A673 (cell line): ENCODE measurements at regions not wholly inside any gene's neighbourhood (a gene's known extent, or its start where the extent isn't known, plus 50 kb on each side); places are given as distances from the start of the nearest gene placed in this dataset.
A peak's percentile ranks its signal among the peaks of the same experiment; 100 is the strongest.

Experiments used
- BruUV-seq: library from RNA; stranded (reverse); fragments of 400-500 nt; replicated peaks from 2 replicates; lab custom pipeline; 2021; lab: Mats Ljungman, UMichigan
- CTCF ChIA-PET: fragments of 300-600 bp; sonication (Branson Sonifier 250); formaldehyde crosslinking; loops from one replicate; lab custom pipeline; 2022; ENCODE audit warnings: antibody characterized with exemption; lab: Charles Lee
- POLR2A ChIA-PET: fragments of 300-600 bp; sonication (Branson Sonifier 250); formaldehyde crosslinking; loops from one replicate; lab custom pipeline; 2022; ENCODE audit warnings: antibody characterized with exemption; ENCODE audit not compliant: low non-redundant PET; lab: Charles Lee
- DNase-seq: peaks from one replicate; pipeline ENCODE4 v3.0.0-alpha.2; 2015; ENCODE audit warnings: low spot score
- H3K27ac ChIP-seq: fragments of 200-600 bp; sonication (generic); 2 replicates; pipeline ENCODE4 v1.5.1; 2016; ENCODE audit warnings: mixed run types, low read depth, mild to moderate bottlenecking, mixed read lengths, antibody characterized with exemption, low read length; ENCODE audit not compliant: poor library complexity, severe bottlenecking
- H3K27me3 ChIP-seq: fragments of 200-600 bp; sonication (generic); replicated peaks from 2 replicates; pipeline ENCODE4 v1.6.1; 2017; ENCODE audit warnings: mixed run types, low read depth, mild to moderate bottlenecking, mixed read lengths, antibody characterized with exemption, low read length; ENCODE audit not compliant: insufficient read depth, poor library complexity
- H3K36me3 ChIP-seq: fragments of 200-600 bp; sonication (generic); 2 replicates; pipeline ENCODE4 v1.6.1; 2016; ENCODE audit warnings: mixed run types, mild to moderate bottlenecking, mixed read lengths, antibody characterized with exemption, low read length; ENCODE audit not compliant: insufficient read depth, poor library complexity, severe bottlenecking
- H3K4me1 ChIP-seq: fragments of 200-600 bp; sonication (generic); 2 replicates; pipeline ENCODE4 v1.6.1; 2017; ENCODE audit warnings: mixed run types, mild to moderate bottlenecking, mixed read lengths, antibody characterized with exemption, low read length; ENCODE audit not compliant: insufficient read depth, poor library complexity, severe bottlenecking
- H3K4me3 ChIP-seq: fragments of 200-600 bp; sonication (generic); 2 replicates; pipeline ENCODE4 v1.5.1; 2016; ENCODE audit warnings: low read depth, mixed run types, mild to moderate bottlenecking, mixed read lengths, low read length; ENCODE audit not compliant: poor library complexity, severe bottlenecking
- H3K9me3 ChIP-seq: fragments of 200-600 bp; sonication (generic); 2 replicates; pipeline ENCODE4 v1.6.1; 2016; ENCODE audit warnings: mixed run types, low read depth, mild to moderate bottlenecking, mixed read lengths, antibody characterized with exemption, low read length; ENCODE audit not compliant: poor library complexity, severe bottlenecking
- CTCF ChIP-seq: fragments of 300-800, 200-600 bp; sonication (generic); conservative IDR thresholded peaks from 2 replicates; pipeline ENCODE4 v1.5.1; 2017; ENCODE audit warnings: low read depth, mild to moderate bottlenecking, antibody characterized with exemption, low read length, moderate library complexity, mixed read lengths
- EZH2 ChIP-seq: fragments of 200-600 bp; sonication (generic); IDR thresholded peaks from 2 replicates; pipeline ENCODE4 v1.6.1; 2017; ENCODE audit warnings: borderline replicate concordance, low read depth, mild to moderate bottlenecking, mixed read lengths, antibody characterized with exemption, low read length; ENCODE audit not compliant: poor library complexity, severe bottlenecking
- intact Hi-C: fragments of 100-400 bp; cut with micrococcal nuclease; formaldehyde crosslinking; loops from one replicate; pipeline ENCODE4 v1.10.0; 2022; ENCODE audit not compliant: unreplicated experiment

GRCh38 chr3:107142786-107143575 lies 234.3 kb upstream of the CCDC54 start:
- Histone ChIP-seq H3K9me3 (no peaks in the 10 kb centered on the region), H3K36me3 (no peaks in the 10 kb centered on the region), H3K4me1 (peaks cover 16% of the 10 kb centered on the region), H3K27ac (no peak overlapping the region), H3K4me3 (no peak overlapping the region), H3K27me3 (no peaks in the 10 kb centered on the region)
- DNase-seq: peak; percentile 43
- intact Hi-C loops: no loop called here
- POLR2A ChIA-PET: no interaction called here
- no TSS peak for BruUV-seq
- no peak for TF ChIP-seq EZH2
- 0 out of 2 replicates have a peak, but pooled peaks have one; percentile 14 for TF ChIP-seq CTCF
- CTCF ChIA-PET: no interaction called here

DNA sequence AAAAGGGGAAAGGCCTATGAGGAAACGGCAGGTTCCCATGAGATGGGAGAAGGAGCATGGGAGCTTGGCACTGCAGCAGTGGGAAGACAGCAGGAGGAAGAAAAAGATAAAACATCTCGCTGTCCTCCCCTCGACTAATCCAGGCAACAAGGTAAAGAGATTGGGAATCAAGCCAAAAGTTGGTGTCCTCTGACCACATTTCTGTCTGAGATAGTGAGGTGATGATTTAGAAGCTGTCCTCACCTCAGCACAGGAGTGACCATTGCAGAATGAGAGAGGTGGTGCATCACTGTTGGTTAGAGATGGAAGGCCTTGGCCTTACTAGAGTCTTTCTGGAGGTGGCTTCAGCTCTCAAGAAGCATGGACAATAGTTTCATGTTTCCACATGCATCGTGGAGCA lies 226.6 kb upstream of the CCDC54 start:
- intact Hi-C loops: no loop called here

GRCh38 chr3:107153981-107154380 lies 223.3 kb upstream of the CCDC54 start:
- no TSS peak for BruUV-seq
- H3K36me3 ChIP-seq: no peaks in the 10 kb centered on the region
- peaks cover 7% of the 10 kb centered on the region for H3K4me1 ChIP-seq
- TF ChIP-seq EZH2 (no peak), CTCF (no peak)
- intact Hi-C loops: no loop called here
- ChIA-PET POLR2A (no interaction called here), CTCF (no interaction called here)
- peaks cover 8% of the 10 kb centered on the region for H3K9me3 ChIP-seq
- no peak overlapping the region for H3K27ac ChIP-seq
- DNase-seq: no peak
- H3K27me3 ChIP-seq: no peaks in the 10 kb centered on the region
- H3K4me3 ChIP-seq: no peak overlapping the region

More for the DNA sequence above, 226.6 kb upstream of the CCDC54 start:
- H3K4me3 ChIP-seq: no peak overlapping the region
- ChIA-PET CTCF (no interaction called here), POLR2A (no interaction called here)
- H3K36me3 ChIP-seq: no peaks in the 10 kb centered on the region
- no peaks in the 10 kb centered on the region for H3K27me3 ChIP-seq
- H3K9me3 ChIP-seq: peaks cover under 1% of the 10 kb centered on the region
- no peak for DNase-seq
- no peak overlapping the region for H3K27ac ChIP-seq
- H3K4me1 ChIP-seq: peaks cover 7% of the 10 kb centered on the region
- TF ChIP-seq CTCF (no peak), EZH2 (no peak)
- no TSS peak for BruUV-seq
